ENCODE measurements at regions not wholly inside any gene's neighbourhood (a gene's known extent, or its start where the extent isn't known, plus 50 kb on each side); places are given as distances from the start of the nearest gene placed in this dataset.

DNA sequence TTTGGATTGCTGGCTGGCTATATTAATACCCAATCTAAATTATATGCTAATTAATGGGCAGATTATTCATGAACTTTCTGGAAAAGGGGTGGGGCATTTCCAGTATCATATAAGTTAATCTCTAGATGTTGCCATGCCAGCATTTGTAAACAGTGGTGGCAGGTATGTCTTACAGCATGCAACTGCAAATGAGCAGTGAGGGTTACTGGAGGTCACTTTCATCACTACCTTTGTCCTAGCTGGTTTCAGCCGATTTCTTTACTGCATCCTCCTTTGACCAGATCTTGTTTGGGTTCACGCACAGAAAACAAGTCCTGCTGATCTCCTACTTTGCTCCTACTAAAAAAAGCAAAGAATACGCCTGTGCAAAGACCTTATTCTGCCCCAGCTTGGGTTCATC lies 89.1 kb upstream of the USP47 start:
- DNase-seq (ENCODE audit: low spot score) (peak; percentile 49), ATAC-seq (peak; percentile 86)

More for the DNA sequence above, 89.1 kb upstream of the USP47 start:
- H3K27me3 Mint-ChIP-seq (ENCODE audit: insufficient read depth, low read depth, poor library complexity), result no peaks in the 10 kb centered on the region
- peaks cover 6% of the 10 kb centered on the region; the same call in 1 of the 3 replicates for H3K36me3 Mint-ChIP-seq (ENCODE audit: low read depth)
- Histone ChIP-seq H3K9me2 (ENCODE audit: insufficient read depth) (peaks cover 14% of the 10 kb centered on the region), H3K27ac (ENCODE audit: low read depth) (no peak overlapping the region), H4K20me1 (replicated peaks; ENCODE audit: insufficient read depth) (no peaks in the 10 kb centered on the region), H3K4me2 (no peak overlapping the region), H3F3A (replicated peaks; ENCODE audit: low read depth) (no peaks in the 10 kb centered on the region), H3K4me1 (ENCODE audit: insufficient read depth) (peaks cover 7% of the 10 kb centered on the region; the same call in 1 of the 2 replicates), H3K4me3 (no peak overlapping the region), H2AFZ (peak overlapping the region; percentile 57; the same call in 1 of the 2 replicates), H3K36me3 (ENCODE audit: insufficient read depth) (no peaks in the 10 kb centered on the region), H3K79me2 (replicated peaks; ENCODE audit: insufficient read depth) (no peaks in the 10 kb centered on the region), H3K27me3 (ENCODE audit: insufficient read depth) (no peaks in the 10 kb centered on the region)
- TF ChIP-seq, protein P1, sequence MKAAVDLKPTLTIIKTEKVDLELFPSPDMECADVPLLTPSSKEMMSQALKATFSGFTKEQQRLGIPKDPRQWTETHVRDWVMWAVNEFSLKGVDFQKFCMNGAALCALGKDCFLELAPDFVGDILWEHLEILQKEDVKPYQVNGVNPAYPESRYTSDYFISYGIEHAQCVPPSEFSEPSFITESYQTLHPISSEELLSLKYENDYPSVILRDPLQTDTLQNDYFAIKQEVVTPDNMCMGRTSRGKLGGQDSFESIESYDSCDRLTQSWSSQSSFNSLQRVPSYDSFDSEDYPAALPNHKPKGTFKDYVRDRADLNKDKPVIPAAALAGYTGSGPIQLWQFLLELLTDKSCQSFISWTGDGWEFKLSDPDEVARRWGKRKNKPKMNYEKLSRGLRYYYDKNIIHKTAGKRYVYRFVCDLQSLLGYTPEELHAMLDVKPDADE (IDR thresholded peaks at IDR 0.05), result no peak
- no peak for TF ChIP-seq JUNB (IDR thresholded peaks at IDR 0.05; ENCODE audit: unreplicated experiment)
- TF ChIP-seq, protein P2, sequence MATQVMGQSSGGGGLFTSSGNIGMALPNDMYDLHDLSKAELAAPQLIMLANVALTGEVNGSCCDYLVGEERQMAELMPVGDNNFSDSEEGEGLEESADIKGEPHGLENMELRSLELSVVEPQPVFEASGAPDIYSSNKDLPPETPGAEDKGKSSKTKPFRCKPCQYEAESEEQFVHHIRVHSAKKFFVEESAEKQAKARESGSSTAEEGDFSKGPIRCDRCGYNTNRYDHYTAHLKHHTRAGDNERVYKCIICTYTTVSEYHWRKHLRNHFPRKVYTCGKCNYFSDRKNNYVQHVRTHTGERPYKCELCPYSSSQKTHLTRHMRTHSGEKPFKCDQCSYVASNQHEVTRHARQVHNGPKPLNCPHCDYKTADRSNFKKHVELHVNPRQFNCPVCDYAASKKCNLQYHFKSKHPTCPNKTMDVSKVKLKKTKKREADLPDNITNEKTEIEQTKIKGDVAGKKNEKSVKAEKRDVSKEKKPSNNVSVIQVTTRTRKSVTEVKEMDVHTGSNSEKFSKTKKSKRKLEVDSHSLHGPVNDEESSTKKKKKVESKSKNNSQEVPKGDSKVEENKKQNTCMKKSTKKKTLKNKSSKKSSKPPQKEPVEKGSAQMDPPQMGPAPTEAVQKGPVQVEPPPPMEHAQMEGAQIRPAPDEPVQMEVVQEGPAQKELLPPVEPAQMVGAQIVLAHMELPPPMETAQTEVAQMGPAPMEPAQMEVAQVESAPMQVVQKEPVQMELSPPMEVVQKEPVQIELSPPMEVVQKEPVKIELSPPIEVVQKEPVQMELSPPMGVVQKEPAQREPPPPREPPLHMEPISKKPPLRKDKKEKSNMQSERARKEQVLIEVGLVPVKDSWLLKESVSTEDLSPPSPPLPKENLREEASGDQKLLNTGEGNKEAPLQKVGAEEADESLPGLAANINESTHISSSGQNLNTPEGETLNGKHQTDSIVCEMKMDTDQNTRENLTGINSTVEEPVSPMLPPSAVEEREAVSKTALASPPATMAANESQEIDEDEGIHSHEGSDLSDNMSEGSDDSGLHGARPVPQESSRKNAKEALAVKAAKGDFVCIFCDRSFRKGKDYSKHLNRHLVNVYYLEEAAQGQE (IDR thresholded peaks at IDR 0.05; ENCODE audit: unreplicated experiment), result no peak
- TF ChIP-seq NANOG (IDR thresholded peaks at IDR 0.05; ENCODE audit: borderline replicate concordance), result no peak
- TF ChIP-seq ZNF114 (CRISPR knock-in tag; IDR thresholded peaks at IDR 0.05), result no peak
- TF ChIP-seq EZH2phosphoT487 (IDR thresholded peaks at IDR 0.05; ENCODE audit: unreplicated experiment), result no peak
- no peak for TF ChIP-seq EZH2 (IDR thresholded peaks at IDR 0.05; ENCODE audit: low read depth, unreplicated experiment)
- no peak for TF ChIP-seq CREB1 (CRISPR knock-in tag; IDR thresholded peaks at IDR 0.05; ENCODE audit: low read depth)
- TF ChIP-seq, protein P3, sequence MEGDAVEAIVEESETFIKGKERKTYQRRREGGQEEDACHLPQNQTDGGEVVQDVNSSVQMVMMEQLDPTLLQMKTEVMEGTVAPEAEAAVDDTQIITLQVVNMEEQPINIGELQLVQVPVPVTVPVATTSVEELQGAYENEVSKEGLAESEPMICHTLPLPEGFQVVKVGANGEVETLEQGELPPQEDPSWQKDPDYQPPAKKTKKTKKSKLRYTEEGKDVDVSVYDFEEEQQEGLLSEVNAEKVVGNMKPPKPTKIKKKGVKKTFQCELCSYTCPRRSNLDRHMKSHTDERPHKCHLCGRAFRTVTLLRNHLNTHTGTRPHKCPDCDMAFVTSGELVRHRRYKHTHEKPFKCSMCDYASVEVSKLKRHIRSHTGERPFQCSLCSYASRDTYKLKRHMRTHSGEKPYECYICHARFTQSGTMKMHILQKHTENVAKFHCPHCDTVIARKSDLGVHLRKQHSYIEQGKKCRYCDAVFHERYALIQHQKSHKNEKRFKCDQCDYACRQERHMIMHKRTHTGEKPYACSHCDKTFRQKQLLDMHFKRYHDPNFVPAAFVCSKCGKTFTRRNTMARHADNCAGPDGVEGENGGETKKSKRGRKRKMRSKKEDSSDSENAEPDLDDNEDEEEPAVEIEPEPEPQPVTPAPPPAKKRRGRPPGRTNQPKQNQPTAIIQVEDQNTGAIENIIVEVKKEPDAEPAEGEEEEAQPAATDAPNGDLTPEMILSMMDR (conservative IDR thresholded peaks at IDR 0.05; ENCODE audit: low read depth in 2 of 2), result no peak
- no peak overlapping the region for H3K4me3 Mint-ChIP-seq
- no peak overlapping the region for H3K27ac Mint-ChIP-seq
- peaks cover 15% of the 10 kb centered on the region; the same call in 2 of the 3 replicates for H3K9me3 Mint-ChIP-seq
- peaks cover 21% of the 10 kb centered on the region for H3K4me1 Mint-ChIP-seq
